Lower lobe of right lung (tissue), 2 donors: ENCODE measurements at regions not wholly inside any gene's neighbourhood (a gene's known extent, or its start where the extent isn't known, plus 50 kb on each side); places are given as distances from the start of the nearest gene placed in this dataset.

Source experiments
- ATAC-seq, 2 donors: fragments of 200-7000 bp; cut with Tn5 transposase; one replicate each; pipeline ENCODE4 v1.9.1; 2020 to 2022; ENCODE audit warnings: mild to moderate bottlenecking in 2 of 2, moderate library complexity in 2 of 2
- DNase-seq: peaks from one replicate; pipeline ENCODE4 v3.0.0-alpha.2; 2020
- H3K27ac ChIP-seq: fragments of 200-600 bp; one replicate; pipeline ENCODE4 v1.8.0; 2022
- H3K27me3 ChIP-seq: fragments of 200-600 bp; one replicate; pipeline ENCODE4 v1.8.0; 2022; ENCODE audit warnings: low read depth
- H3K36me3 ChIP-seq: fragments of 200-600 bp; one replicate; pipeline ENCODE4 v1.8.0; 2022; ENCODE audit warnings: mild to moderate bottlenecking
- H3K4me1 ChIP-seq: fragments of 200-600 bp; one replicate; pipeline ENCODE4 v1.8.0; 2022
- H3K4me3 ChIP-seq: fragments of 200-600 bp; one replicate; pipeline ENCODE4 v1.8.0; 2022; ENCODE audit warnings: mild to moderate bottlenecking
- H3K9me3 ChIP-seq: fragments of 200-600 bp; one replicate; pipeline ENCODE4 v1.8.0; 2022
- CTCF ChIP-seq: fragments of 200-600 bp; IDR thresholded peaks from one replicate; pipeline ENCODE4 v1.8.0; 2022; ENCODE audit warnings: antibody characterized with exemption, mild to moderate bottlenecking
- intact Hi-C: fragments of 100-400 bp; cut with DNase I; formaldehyde crosslinking; loops from one replicate; pipeline ENCODE4 v1.11.0; 2022
- donor health status: DM: no; HTN: yes; CAD: no; lungs with severe emphysema.

GRCh38 chr3:166499636-166500035 lies 662.4 kb upstream of the BCHE start:
- TF ChIP-seq CTCF: no peak
- ATAC-seq: no peak
- Histone ChIP-seq H3K4me3 (no peak overlapping the region), H3K9me3 (no peaks in the 10 kb centered on the region), H3K36me3 (no peaks in the 10 kb centered on the region), H3K27me3 (no peaks in the 10 kb centered on the region), H3K27ac (no peak overlapping the region), H3K4me1 (no peaks in the 10 kb centered on the region)
- DNase-seq: no peak
- intact Hi-C loops: no loop called here

GRCh38 chr3:166498446-166498845 lies 661.2 kb upstream of the BCHE start:
- Histone ChIP-seq H3K4me1 (no peaks in the 10 kb centered on the region), H3K36me3 (no peaks in the 10 kb centered on the region), H3K27ac (no peak overlapping the region), H3K27me3 (no peaks in the 10 kb centered on the region), H3K9me3 (no peaks in the 10 kb centered on the region), H3K4me3 (no peak overlapping the region)
- DNase-seq (no peak), ATAC-seq (no peak)
- TF ChIP-seq CTCF: no peak
- intact Hi-C loops: no loop called here

GRCh38 chr3:166489826-166490225 lies 652.6 kb upstream of the BCHE start:
- Histone ChIP-seq H3K27ac (no peak overlapping the region), H3K9me3 (no peaks in the 10 kb centered on the region), H3K4me1 (no peaks in the 10 kb centered on the region), H3K36me3 (no peaks in the 10 kb centered on the region), H3K4me3 (no peak overlapping the region), H3K27me3 (no peaks in the 10 kb centered on the region)
- intact Hi-C loops: no loop called here
- ATAC-seq: no peak
- no peak for TF ChIP-seq CTCF
- no peak for DNase-seq

GRCh38 chr3:166488977-166489672 lies 651.9 kb upstream of the BCHE start:
- ATAC-seq (peak in 1 of 2 donors; percentile 32), DNase-seq (no peak)
- H3K36me3 ChIP-seq: no peaks in the 10 kb centered on the region
- no peaks in the 10 kb centered on the region for H3K9me3 ChIP-seq
- no peak overlapping the region for H3K4me3 ChIP-seq
- H3K4me1 ChIP-seq: no peaks in the 10 kb centered on the region
- TF ChIP-seq CTCF: no peak
- no peak overlapping the region for H3K27ac ChIP-seq
- H3K27me3 ChIP-seq: no peaks in the 10 kb centered on the region
- intact Hi-C loops: no loop called here

- TF ChIP-seq CTCF: no peak
- no peak for DNase-seq
- no peak overlapping the region for H3K27ac ChIP-seq
- no peaks in the 10 kb centered on the region for H3K36me3 ChIP-seq
- no peaks in the 10 kb centered on the region for H3K27me3 ChIP-seq
- H3K9me3 ChIP-seq: no peaks in the 10 kb centered on the region
- intact Hi-C loops: no loop called here
- ATAC-seq: no peak
- no peaks in the 10 kb centered on the region for H3K4me1 ChIP-seq
- H3K4me3 ChIP-seq: no peak overlapping the region
These were observed 647.2 kb upstream of the BCHE start for GRCh38 chr3:166484470-166484869.

GRCh38 chr3:166481340-166481739 lies 644.1 kb upstream of the BCHE start:
- Histone ChIP-seq H3K9me3 (no peaks in the 10 kb centered on the region), H3K36me3 (no peaks in the 10 kb centered on the region), H3K27ac (no peak overlapping the region), H3K4me3 (no peak overlapping the region), H3K27me3 (no peaks in the 10 kb centered on the region), H3K4me1 (no peaks in the 10 kb centered on the region)
- ATAC-seq (no peak), DNase-seq (no peak)
- intact Hi-C loops: no loop called here
- no peak for TF ChIP-seq CTCF
